ENCODE measurements at regions not wholly inside any gene's neighbourhood (a gene's known extent, or its start where the extent isn't known, plus 50 kb on each side); places are given as distances from the start of the nearest gene placed in this dataset.

DNA sequence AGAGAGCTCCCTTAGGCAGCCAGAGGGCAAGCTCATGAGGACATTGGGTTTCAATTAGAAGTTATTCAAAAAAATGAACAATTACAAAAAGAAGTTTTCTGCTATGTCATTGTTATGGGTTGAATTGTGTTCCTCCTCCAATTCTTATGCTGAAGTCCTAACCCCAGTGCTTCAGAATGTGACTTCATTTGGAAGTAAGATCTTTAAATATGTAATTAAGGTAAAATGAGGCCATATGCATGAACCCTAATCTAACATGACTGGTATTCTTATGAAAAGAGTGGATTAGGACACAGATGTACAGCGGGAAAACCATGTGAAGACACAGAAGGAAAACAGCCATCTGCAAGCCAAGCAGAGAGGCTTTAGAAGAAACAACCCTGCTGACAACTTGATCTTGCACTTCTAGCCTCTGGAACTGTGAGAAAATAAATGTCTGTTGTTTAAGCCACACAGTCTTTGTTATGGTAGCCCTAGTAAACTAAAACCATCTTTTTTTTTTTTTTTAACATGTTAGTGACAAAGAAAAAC lies 929.6 kb downstream of the EPHA3 start:
- H3K4me3 ChIP-seq: no peak overlapping the region
- H4K20me1 ChIP-seq (replicated peaks; ENCODE audit: control insufficient read depth, insufficient read depth, low read length): no peaks in the 10 kb centered on the region
- H3K9ac ChIP-seq (ENCODE audit: insufficient read depth in 1 of 2, low read depth in 2 of 2, low read length in 2 of 2): no peak overlapping the region
- POLR2A ChIA-PET: no interaction called here
- ATAC-seq (no peak), DNase-seq (ENCODE audit: extremely low read depth in 1 of 4, low spot score in 3 of 4) (no peak), FAIRE-seq (no peak)
- no peak overlapping the region for H3K4me2 ChIP-seq (ENCODE audit: insufficient read depth, low read length)
- TF ChIP-seq MAX (CRISPR knock-in tag; IDR thresholded peaks at IDR 0.05) (no peak), PHF8 (IDR thresholded peaks at IDR 0.05; ENCODE audit: borderline replicate concordance, low read length) (no peak), ZNF696 (CRISPR knock-in tag; conservative IDR thresholded peaks at IDR 0.05) (no peak), SMARCA4 (IDR thresholded peaks at IDR 0.05) (no peak), NFYB (IDR thresholded peaks at IDR 0.05; ENCODE audit: extremely low read depth, insufficient read length) (no peak), CBX2 (IDR thresholded peaks at IDR 0.05; ENCODE audit: insufficient read depth, low read length, poor library complexity, severe bottlenecking) (no peak), ZC3H4 (CRISPR knock-in tag; IDR thresholded peaks at IDR 0.05; ENCODE audit: borderline replicate concordance) (no peak), BRD4 (IDR thresholded peaks at IDR 0.05) (no peak)
- TF ChIP-seq, protein P1, sequence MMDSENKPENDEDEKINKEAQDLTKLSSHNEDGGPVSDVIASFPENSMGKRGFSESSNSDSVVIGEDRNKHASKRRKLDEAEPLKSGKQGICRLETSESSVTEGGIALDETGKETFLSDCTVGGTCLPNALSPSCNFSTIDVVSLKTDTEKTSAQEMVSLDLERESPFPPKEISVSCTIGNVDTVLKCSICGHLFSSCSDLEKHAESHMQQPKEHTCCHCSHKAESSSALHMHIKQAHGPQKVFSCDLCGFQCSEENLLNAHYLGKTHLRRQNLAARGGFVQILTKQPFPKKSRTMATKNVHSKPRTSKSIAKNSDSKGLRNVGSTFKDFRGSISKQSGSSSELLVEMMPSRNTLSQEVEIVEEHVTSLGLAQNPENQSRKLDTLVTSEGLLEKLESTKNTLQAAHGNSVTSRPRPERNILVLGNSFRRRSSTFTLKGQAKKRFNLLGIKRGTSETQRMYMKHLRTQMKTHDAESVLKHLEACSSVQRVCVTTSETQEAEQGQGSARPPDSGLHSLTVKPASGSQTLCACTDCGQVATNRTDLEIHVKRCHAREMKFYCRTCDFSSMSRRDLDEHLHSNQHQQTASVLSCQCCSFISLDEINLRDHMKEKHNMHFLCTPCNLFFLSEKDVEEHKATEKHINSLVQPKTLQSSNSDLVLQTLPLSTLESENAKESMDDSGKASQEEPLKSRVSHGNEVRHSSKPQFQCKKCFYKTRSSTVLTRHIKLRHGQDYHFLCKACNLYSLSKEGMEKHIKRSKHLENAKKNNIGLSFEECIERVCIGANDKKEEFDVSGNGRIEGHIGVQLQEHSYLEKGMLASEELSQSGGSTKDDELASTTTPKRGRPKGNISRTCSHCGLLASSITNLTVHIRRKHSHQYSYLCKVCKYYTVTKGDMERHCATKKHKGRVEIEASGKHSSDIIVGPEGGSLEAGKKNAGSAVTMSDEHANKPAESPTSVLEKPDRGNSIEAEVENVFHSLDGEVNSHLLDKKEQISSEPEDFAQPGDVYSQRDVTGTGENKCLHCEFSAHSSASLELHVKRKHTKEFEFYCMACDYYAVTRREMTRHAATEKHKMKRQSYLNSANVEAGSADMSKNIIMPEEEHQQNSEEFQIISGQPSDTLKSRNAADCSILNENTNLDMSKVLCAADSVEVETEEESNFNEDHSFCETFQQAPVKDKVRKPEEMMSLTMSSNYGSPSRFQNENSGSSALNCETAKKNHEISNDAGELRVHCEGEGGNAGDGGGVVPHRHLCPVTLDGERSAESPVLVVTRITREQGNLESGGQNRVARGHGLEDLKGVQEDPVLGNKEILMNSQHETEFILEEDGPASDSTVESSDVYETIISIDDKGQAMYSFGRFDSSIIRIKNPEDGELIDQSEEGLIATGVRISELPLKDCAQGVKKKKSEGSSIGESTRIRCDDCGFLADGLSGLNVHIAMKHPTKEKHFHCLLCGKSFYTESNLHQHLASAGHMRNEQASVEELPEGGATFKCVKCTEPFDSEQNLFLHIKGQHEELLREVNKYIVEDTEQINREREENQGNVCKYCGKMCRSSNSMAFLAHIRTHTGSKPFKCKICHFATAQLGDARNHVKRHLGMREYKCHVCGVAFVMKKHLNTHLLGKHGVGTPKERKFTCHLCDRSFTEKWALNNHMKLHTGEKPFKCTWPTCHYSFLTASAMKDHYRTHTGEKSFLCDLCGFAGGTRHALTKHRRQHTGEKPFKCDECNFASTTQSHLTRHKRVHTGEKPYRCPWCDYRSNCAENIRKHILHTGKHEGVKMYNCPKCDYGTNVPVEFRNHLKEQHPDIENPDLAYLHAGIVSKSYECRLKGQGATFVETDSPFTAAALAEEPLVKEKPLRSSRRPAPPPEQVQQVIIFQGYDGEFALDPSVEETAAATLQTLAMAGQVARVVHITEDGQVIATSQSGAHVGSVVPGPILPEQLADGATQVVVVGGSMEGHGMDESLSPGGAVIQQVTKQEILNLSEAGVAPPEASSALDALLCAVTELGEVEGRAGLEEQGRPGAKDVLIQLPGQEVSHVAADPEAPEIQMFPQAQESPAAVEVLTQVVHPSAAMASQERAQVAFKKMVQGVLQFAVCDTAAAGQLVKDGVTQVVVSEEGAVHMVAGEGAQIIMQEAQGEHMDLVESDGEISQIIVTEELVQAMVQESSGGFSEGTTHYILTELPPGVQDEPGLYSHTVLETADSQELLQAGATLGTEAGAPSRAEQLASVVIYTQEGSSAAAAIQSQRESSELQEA (IDR thresholded peaks at IDR 0.05; ENCODE audit: low read depth): no peak
- no peak overlapping the region for H2AFZ ChIP-seq (ENCODE audit: low read depth, low read length)
- intact Hi-C loops (cut with micrococcal nuclease): no loop called here
- BruUV-seq (replicated peaks): no TSS peak
- H3K79me2 ChIP-seq (ENCODE audit: control insufficient read depth, insufficient read depth, low read length): no peaks in the 10 kb centered on the region
- in situ Hi-C loops (cut with MboI): no loop called here
- no peaks in the 10 kb centered on the region for H3K36me3 ChIP-seq (ENCODE audit: control insufficient read depth, insufficient read depth, low read length)
- CTCF ChIA-PET (ENCODE audit: low intra/inter-chr PET ratio): no interaction called here
- H3K27me3 ChIP-seq (ENCODE audit: control insufficient read depth in 2 of 2, insufficient read depth in 2 of 2, low read length in 2 of 2): no peaks in the 10 kb centered on the region
- WGBS (ENCODE audit: insufficient coverage, low coverage, missing lambda C conversion rate): 0% methylated on average over 1 of the region's 1 CpG
- no peaks in the 10 kb centered on the region for H3K4me1 ChIP-seq (replicated peaks in 1 of 2; ENCODE audit: control insufficient read depth in 2 of 2, insufficient read depth in 2 of 2, low read length in 2 of 2)
- no peaks in the 10 kb centered on the region for H3K9me3 ChIP-seq (replicated peaks; ENCODE audit: control insufficient read depth, insufficient read depth, low read depth, low read length)
- H3K27ac ChIP-seq (ENCODE audit: extremely low read depth, low read depth, low read length): no peak overlapping the region
- no peaks in the 10 kb centered on the region for H3K9me1 ChIP-seq (ENCODE audit: control insufficient read depth, insufficient read depth, low read length)
